ENCODE measurements at regions not wholly inside any gene's neighbourhood (a gene's known extent, or its start where the extent isn't known, plus 50 kb on each side); places are given as distances from the start of the nearest gene placed in this dataset.

- TF ChIP-seq PATZ1 (CRISPR knock-in tag; IDR thresholded peaks at IDR 0.05; ENCODE audit: borderline replicate concordance) (no peak), TCF4 (CRISPR knock-in tag; IDR thresholded peaks at IDR 0.05; ENCODE audit: borderline replicate concordance) (no peak), OSR1 (CRISPR knock-in tag; IDR thresholded peaks at IDR 0.05) (no peak), CREB5 (CRISPR knock-in tag; IDR thresholded peaks at IDR 0.05; ENCODE audit: low read depth) (no peak), RARB (CRISPR knock-in tag; IDR thresholded peaks at IDR 0.05) (no peak), CSRNP3 (CRISPR knock-in tag; IDR thresholded peaks at IDR 0.05) (no peak), ZNF8 (CRISPR knock-in tag; IDR thresholded peaks at IDR 0.05) (no peak), ZFP3 (CRISPR knock-in tag; IDR thresholded peaks at IDR 0.05) (no peak), TOX (CRISPR knock-in tag; IDR thresholded peaks at IDR 0.05; ENCODE audit: borderline replicate concordance) (no peak), BACH2 (CRISPR knock-in tag; IDR thresholded peaks at IDR 0.05; ENCODE audit: borderline replicate concordance) (no peak), GLIS3 (CRISPR knock-in tag; IDR thresholded peaks at IDR 0.05) (no peak), ZFP30 (CRISPR knock-in tag; IDR thresholded peaks at IDR 0.05) (no peak), POU6F1 (CRISPR knock-in tag; IDR thresholded peaks at IDR 0.05; ENCODE audit: borderline replicate concordance, low read depth) (no peak)
Observed at GRCh38 chr10:10403762-10404161, 613.9 kb upstream of the CELF2 start.
